ENCODE measurements at regions not wholly inside any gene's neighbourhood (a gene's known extent, or its start where the extent isn't known, plus 50 kb on each side); places are given as distances from the start of the nearest gene placed in this dataset.

DNA sequence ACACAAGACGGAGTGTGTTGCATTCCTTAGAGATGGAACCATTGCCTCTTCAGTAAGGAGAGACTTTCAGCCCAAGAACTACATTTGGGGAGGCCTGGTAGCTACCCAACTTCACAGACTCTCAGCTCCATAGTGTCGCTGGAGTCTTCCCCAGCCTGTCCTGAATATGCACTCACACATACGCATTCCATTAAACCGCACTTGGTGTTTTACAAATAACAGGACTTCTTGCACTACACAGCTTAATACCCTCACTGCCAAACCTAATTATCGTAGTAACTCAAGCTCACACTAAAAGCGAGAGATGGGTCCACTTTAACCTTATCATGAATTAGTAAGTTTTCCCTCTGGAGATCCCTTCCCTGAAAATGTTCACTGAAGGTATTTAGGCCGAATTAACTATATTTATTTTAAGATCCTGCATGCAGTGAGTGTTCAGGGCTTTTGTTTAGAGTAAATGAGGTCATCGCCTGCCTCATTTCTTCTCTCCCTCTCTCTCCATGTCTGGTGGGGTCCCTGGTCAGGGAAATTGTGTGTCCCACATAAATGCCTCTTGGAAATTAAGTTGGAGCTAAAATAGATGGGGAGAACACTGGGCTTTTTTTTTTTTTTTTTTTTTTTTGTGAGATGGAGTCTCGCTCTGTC is 171.9 kb downstream of the FAM43A start:
- TF ChIP-seq, protein P1, sequence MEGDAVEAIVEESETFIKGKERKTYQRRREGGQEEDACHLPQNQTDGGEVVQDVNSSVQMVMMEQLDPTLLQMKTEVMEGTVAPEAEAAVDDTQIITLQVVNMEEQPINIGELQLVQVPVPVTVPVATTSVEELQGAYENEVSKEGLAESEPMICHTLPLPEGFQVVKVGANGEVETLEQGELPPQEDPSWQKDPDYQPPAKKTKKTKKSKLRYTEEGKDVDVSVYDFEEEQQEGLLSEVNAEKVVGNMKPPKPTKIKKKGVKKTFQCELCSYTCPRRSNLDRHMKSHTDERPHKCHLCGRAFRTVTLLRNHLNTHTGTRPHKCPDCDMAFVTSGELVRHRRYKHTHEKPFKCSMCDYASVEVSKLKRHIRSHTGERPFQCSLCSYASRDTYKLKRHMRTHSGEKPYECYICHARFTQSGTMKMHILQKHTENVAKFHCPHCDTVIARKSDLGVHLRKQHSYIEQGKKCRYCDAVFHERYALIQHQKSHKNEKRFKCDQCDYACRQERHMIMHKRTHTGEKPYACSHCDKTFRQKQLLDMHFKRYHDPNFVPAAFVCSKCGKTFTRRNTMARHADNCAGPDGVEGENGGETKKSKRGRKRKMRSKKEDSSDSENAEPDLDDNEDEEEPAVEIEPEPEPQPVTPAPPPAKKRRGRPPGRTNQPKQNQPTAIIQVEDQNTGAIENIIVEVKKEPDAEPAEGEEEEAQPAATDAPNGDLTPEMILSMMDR (IDR thresholded peaks at IDR 0.05; ENCODE audit: insufficient read depth, low read length, poor library complexity, severe bottlenecking): no peak
- no peak for DNase-seq (ENCODE audit: extremely low read depth, insufficient read length)
- peaks cover 1% of the 10 kb centered on the region; the same call in 1 of the 2 replicates for H3K27me3 ChIP-seq (replicated peaks; ENCODE audit: control insufficient read depth, insufficient read depth, low read length)
- H3K36me3 ChIP-seq (ENCODE audit: control insufficient read depth, insufficient read depth, low read length): no peaks in the 10 kb centered on the region
- H3K4me3 ChIP-seq (replicated peaks; ENCODE audit: low read depth, low read length): no peak overlapping the region

DNA sequence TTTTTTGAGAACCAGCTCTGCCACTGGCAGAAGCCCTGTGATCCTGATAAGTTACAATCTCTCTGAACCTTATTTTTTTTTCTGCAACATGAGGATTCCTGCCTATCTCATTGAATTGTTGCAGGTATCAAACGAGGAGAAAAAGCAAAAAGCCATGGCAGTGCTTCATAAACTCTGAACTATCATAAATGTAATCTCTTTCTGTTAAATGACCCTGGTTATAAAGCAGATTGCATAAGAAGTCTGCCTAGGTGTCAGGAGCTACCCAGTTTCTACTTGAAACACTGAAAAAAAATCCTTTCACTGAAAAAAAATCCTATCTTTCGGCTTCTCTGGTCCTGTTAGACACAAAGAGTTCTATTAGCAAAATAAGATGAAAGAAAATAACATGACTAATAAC is 172.7 kb downstream of the FAM43A start:
- no peaks in the 10 kb centered on the region for H3K36me3 ChIP-seq (ENCODE audit: control insufficient read depth, insufficient read depth, low read length)
- no peak for DNase-seq (ENCODE audit: extremely low read depth, insufficient read length)
- no peak overlapping the region for H3K4me3 ChIP-seq (replicated peaks; ENCODE audit: low read depth, low read length)
- H3K27me3 ChIP-seq (replicated peaks; ENCODE audit: control insufficient read depth, insufficient read depth, low read length): no peaks in the 10 kb centered on the region; the same call in 1 of the 2 replicates
- TF ChIP-seq, protein P1 (IDR thresholded peaks at IDR 0.05; ENCODE audit: insufficient read depth, low read length, poor library complexity, severe bottlenecking): no peak

DNA sequence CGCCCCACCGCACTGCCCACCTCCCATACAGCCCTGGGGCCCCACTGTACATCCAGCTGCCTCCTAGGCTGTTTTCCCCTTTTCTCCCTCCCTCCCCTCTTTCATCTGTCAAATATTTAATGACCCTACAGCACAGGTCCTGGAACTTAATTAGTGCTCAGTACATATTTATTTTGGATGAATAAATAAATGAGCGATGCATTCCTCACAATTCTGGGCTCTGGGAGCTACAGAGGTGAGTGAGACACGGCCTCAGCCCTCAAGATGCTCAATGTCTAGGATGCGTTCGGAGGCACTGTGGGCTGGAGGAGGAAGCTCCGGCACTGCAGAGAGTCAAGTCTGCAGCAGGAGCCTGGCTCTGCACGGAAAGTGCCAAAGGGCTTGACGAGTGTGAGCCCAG is 175.0 kb downstream of the FAM43A start:
- TF ChIP-seq, protein P1 (IDR thresholded peaks at IDR 0.05; ENCODE audit: insufficient read depth, low read length, poor library complexity, severe bottlenecking): no peak
- Histone ChIP-seq H3K27me3 (replicated peaks; ENCODE audit: control insufficient read depth, insufficient read depth, low read length) (no peaks in the 10 kb centered on the region; the same call in 1 of the 2 replicates), H3K4me3 (replicated peaks; ENCODE audit: low read depth, low read length) (no peak overlapping the region), H3K36me3 (ENCODE audit: control insufficient read depth, insufficient read depth, low read length) (no peaks in the 10 kb centered on the region)
- no peak for DNase-seq (ENCODE audit: extremely low read depth, insufficient read length)

DNA sequence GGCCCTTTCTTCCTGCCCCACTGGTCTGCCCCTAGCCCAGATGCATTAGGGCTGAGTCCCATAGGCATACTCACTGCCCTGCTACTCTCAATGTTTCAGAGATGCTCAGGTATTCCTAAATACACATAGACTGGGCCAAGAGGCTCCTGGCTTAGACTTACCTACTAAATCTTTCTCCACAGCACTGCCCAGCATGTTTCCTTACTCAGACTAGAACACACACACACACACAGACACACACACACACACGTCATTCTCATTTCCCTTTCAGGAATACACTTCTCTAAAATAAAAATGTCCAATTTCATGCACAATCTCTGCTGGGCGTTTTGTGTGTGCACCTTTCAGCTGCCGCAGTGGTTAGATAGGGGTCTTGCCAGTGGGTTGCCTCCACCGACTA is 175.7 kb downstream of the FAM43A start:
- H3K4me3 ChIP-seq (replicated peaks; ENCODE audit: low read depth, low read length): no peak overlapping the region
- H3K36me3 ChIP-seq (ENCODE audit: control insufficient read depth, insufficient read depth, low read length): no peaks in the 10 kb centered on the region
- DNase-seq (ENCODE audit: extremely low read depth, insufficient read length): no peak
- no peaks in the 10 kb centered on the region; the same call in 1 of the 2 replicates for H3K27me3 ChIP-seq (replicated peaks; ENCODE audit: control insufficient read depth, insufficient read depth, low read length)
- TF ChIP-seq, protein P1 (IDR thresholded peaks at IDR 0.05; ENCODE audit: insufficient read depth, low read length, poor library complexity, severe bottlenecking): no peak

DNA sequence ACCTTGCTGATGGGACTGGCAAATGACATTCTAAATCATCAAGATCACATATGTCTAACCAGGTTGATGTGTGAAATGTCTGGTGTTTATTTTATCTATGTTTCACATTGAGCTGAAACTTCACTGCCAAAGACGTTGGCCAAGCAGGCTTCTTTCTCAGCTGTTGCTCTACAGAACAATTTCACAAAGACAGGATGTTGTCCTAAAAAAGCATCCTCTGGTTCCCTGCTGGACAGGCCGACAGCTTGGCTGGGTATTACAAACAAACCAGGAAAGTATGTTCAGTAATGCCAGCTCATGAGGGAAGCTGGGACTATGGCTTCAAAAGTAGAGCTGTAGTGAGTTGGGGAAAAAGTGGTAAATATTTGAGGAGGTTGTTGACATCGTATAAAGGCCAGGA is 179.4 kb downstream of the FAM43A start:
- DNase-seq (ENCODE audit: extremely low read depth, insufficient read length): no peak
- H3K27me3 ChIP-seq (replicated peaks; ENCODE audit: control insufficient read depth, insufficient read depth, low read length): no peaks in the 10 kb centered on the region

More for the DNA sequence above, 179.4 kb downstream of the FAM43A start:
- no peak overlapping the region for H3K4me3 ChIP-seq (replicated peaks; ENCODE audit: low read depth, low read length)
- no peaks in the 10 kb centered on the region for H3K36me3 ChIP-seq (ENCODE audit: control insufficient read depth, insufficient read depth, low read length)
- TF ChIP-seq, protein P1 (IDR thresholded peaks at IDR 0.05; ENCODE audit: insufficient read depth, low read length, poor library complexity, severe bottlenecking): no peak
